Kidney (tissue), 13 donors: ENCODE measurements at regions not wholly inside any gene's neighbourhood (a gene's known extent, or its start where the extent isn't known, plus 50 kb on each side); places are given as distances from the start of the nearest gene placed in this dataset.

Experiments used
- DNase-seq, 5 donors: peaks; one replicate each; pipeline ENCODE4 v3.0.0-alpha.2; 2013 to 2020
- FAIRE-seq: peaks from 2 replicates; lab custom pipeline; 2012; peaks lifted over from hg19 to GRCh38; lab: Jason Lieb, UNC
- H3K27ac ChIP-seq, 2 donors: one replicate each; pipeline ENCODE4 v1.7.0; 2013; ENCODE audit warnings: low read depth in 2 of 2, low read length in 2 of 2, inconsistent platforms in 1 of 2
- H3K27me3 ChIP-seq: one replicate; pipeline ENCODE4 v1.7.1; 2013; ENCODE audit warnings: low read length, inconsistent platforms; ENCODE audit not compliant: control insufficient read depth, insufficient read depth
- H3K36me3 ChIP-seq, 3 donors: one replicate each; pipeline versions ENCODE4 v1.7.0 to v1.7.1; 2013; ENCODE audit warnings: low read length in 3 of 3, control low read depth in 1 of 3, inconsistent platforms in 1 of 3; ENCODE audit not compliant: insufficient read depth in 3 of 3, control insufficient read depth in 2 of 3
- H3K4me1 ChIP-seq, 3 donors: one replicate each; pipeline versions ENCODE4 v1.7.0 to v1.7.1; 2013; ENCODE audit warnings: low read length in 3 of 3, inconsistent platforms in 1 of 3, low read depth in 1 of 3; ENCODE audit not compliant: control insufficient read depth in 2 of 3, insufficient read depth in 2 of 3
- H3K4me3 ChIP-seq, 3 donors: one replicate each; pipeline versions ENCODE4 v1.7.0 to v1.8.1; 2013; ENCODE audit warnings: low read length in 3 of 3, control low read depth in 1 of 3, inconsistent platforms in 1 of 3
- H3K9ac ChIP-seq, 3 donors: one replicate each; pipeline versions ENCODE4 v1.7.0 to v1.7.1; 2013; ENCODE audit warnings: low read length in 3 of 3, control low read depth in 1 of 3, inconsistent platforms in 1 of 3
- H3K9me3 ChIP-seq, 3 donors: one replicate each; pipeline versions ENCODE4 v1.7.0 to v1.7.1; 2013; ENCODE audit warnings: low read length in 3 of 3, control low read depth in 1 of 3, inconsistent platforms in 1 of 3; ENCODE audit not compliant: control insufficient read depth in 2 of 3, insufficient read depth in 1 of 3
- CTCF ChIP-seq: IDR thresholded peaks from 3 replicates; pipeline ENCODE4 v1.5.1; 2012; ENCODE audit warnings: mild to moderate bottlenecking, moderate library complexity, borderline replicate concordance; ENCODE audit not compliant: insufficient read depth; ENCODE audit errors: extremely low read depth
- intact Hi-C: fragments of 100-400 bp; cut with DNase I; formaldehyde crosslinking; loops from one replicate; pipeline ENCODE4 v1.11.1; 2022
- donor health status: control.
- donor health status: control.
- donor health status: control.
- donor health status: control.
- donor health status: control.
- donor health status: DM: yes; HTN: yes; CAD: no.
- donor health status: Normal renal cell carcinoma (clear cell type).

- no peaks in the 10 kb centered on the region for H3K27me3 ChIP-seq
- no peak for TF ChIP-seq CTCF
- DNase-seq (no peak), FAIRE-seq (no peak)
- H3K4me3 ChIP-seq = no peak overlapping the region
- no peak overlapping the region for H3K27ac ChIP-seq
- no peaks in the 10 kb centered on the region for H3K4me1 ChIP-seq
- H3K36me3 ChIP-seq = no peaks in the 10 kb centered on the region
- H3K9ac ChIP-seq = no peak overlapping the region
- no peaks in the 10 kb centered on the region for H3K9me3 ChIP-seq
- intact Hi-C loops = no loop called here
Measured at GRCh38 chr12:60921541-60921940, 1325.7 kb downstream of the SLC16A7 start.

GRCh38 chr12:60926256-60926655 is 1330.4 kb downstream of the SLC16A7 start:
- DNase-seq (no peak), FAIRE-seq (no peak)
- TF ChIP-seq CTCF = no peak
- H3K9me3 ChIP-seq = no peaks in the 10 kb centered on the region
- H3K9ac ChIP-seq = no peak overlapping the region
- intact Hi-C loops = no loop called here
- no peaks in the 10 kb centered on the region for H3K4me1 ChIP-seq
- H3K4me3 ChIP-seq = no peak overlapping the region
- no peaks in the 10 kb centered on the region for H3K36me3 ChIP-seq
- H3K27me3 ChIP-seq = no peaks in the 10 kb centered on the region
- no peak overlapping the region for H3K27ac ChIP-seq

GRCh38 chr12:60930151-60930550 is 1330.1 kb upstream of the USP15 start:
- FAIRE-seq = no peak
- no peak overlapping the region for H3K4me3 ChIP-seq
- intact Hi-C loops = no loop called here

More at GRCh38 chr12:60930151-60930550, 1330.1 kb upstream of the USP15 start:
- H3K27ac ChIP-seq = no peak overlapping the region
- H3K4me1 ChIP-seq = no peaks in the 10 kb centered on the region
- H3K27me3 ChIP-seq = no peaks in the 10 kb centered on the region
- H3K36me3 ChIP-seq = no peaks in the 10 kb centered on the region
- DNase-seq = no peak
- no peak for TF ChIP-seq CTCF
- peaks cover 0 to 9% (median 0%) of the 10 kb centered on the region in 3 donors for H3K9me3 ChIP-seq
- H3K9ac ChIP-seq = no peak overlapping the region
